ENCODE measurements at regions not wholly inside any gene's neighbourhood (a gene's known extent, or its start where the extent isn't known, plus 50 kb on each side); places are given as distances from the start of the nearest gene placed in this dataset.

GRCh38 chr13:103510007-103510535, 443.9 kb upstream of the SLC10A2 start:
- POLR2A ChIA-PET (ENCODE audit: unreplicated experiment): no interaction called here
- peaks cover 9% of the 10 kb centered on the region for H3K9me3 ChIP-seq (ENCODE audit: control insufficient read depth, insufficient read depth, low read length)
- H3K27me3 ChIP-seq (ENCODE audit: control insufficient read depth, insufficient read depth, low read length): no peaks in the 10 kb centered on the region
- no peak overlapping the region for H3K4ac ChIP-seq (ENCODE audit: low read depth, low read length)
- intact Hi-C loops (cut with micrococcal nuclease): no loop called here
- no peak overlapping the region for H3K4me2 ChIP-seq (ENCODE audit: low read depth, low read length)
- H2AK5ac ChIP-seq (ENCODE audit: low read depth, low read length): no peak overlapping the region
- no peak for TF ChIP-seq RCOR1 (IDR thresholded peaks at IDR 0.05; ENCODE audit: insufficient replicate concordance, low read length)
- TF ChIP-seq SMC3 (IDR thresholded peaks at IDR 0.05; ENCODE audit: low read depth, low read length): no peak
- TF ChIP-seq ELK1 (IDR thresholded peaks at IDR 0.05; ENCODE audit: borderline replicate concordance, low read depth, low read length): no peak
- TF ChIP-seq MXI1 (IDR thresholded peaks at IDR 0.05; ENCODE audit: borderline replicate concordance, low read depth, low read length): no peak
- TF ChIP-seq, protein P1, sequence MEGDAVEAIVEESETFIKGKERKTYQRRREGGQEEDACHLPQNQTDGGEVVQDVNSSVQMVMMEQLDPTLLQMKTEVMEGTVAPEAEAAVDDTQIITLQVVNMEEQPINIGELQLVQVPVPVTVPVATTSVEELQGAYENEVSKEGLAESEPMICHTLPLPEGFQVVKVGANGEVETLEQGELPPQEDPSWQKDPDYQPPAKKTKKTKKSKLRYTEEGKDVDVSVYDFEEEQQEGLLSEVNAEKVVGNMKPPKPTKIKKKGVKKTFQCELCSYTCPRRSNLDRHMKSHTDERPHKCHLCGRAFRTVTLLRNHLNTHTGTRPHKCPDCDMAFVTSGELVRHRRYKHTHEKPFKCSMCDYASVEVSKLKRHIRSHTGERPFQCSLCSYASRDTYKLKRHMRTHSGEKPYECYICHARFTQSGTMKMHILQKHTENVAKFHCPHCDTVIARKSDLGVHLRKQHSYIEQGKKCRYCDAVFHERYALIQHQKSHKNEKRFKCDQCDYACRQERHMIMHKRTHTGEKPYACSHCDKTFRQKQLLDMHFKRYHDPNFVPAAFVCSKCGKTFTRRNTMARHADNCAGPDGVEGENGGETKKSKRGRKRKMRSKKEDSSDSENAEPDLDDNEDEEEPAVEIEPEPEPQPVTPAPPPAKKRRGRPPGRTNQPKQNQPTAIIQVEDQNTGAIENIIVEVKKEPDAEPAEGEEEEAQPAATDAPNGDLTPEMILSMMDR (conservative IDR thresholded peaks at IDR 0.05; ENCODE audit: low read depth, low read length): no peak
- no peak for TF ChIP-seq CEBPB (IDR thresholded peaks at IDR 0.05; ENCODE audit: low read depth, low read length)
- no peak for TF ChIP-seq NFE2L2 (IDR thresholded peaks at IDR 0.05; ENCODE audit: low read depth, low read length)
- no peak for TF ChIP-seq FOS (IDR thresholded peaks at IDR 0.05; ENCODE audit: low read depth, low read length)
- TF ChIP-seq CHD1 (IDR thresholded peaks at IDR 0.05; ENCODE audit: low read depth, low read length): no peak
- TF ChIP-seq, protein P2, sequence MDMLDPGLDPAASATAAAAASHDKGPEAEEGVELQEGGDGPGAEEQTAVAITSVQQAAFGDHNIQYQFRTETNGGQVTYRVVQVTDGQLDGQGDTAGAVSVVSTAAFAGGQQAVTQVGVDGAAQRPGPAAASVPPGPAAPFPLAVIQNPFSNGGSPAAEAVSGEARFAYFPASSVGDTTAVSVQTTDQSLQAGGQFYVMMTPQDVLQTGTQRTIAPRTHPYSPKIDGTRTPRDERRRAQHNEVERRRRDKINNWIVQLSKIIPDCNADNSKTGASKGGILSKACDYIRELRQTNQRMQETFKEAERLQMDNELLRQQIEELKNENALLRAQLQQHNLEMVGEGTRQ (IDR thresholded peaks at IDR 0.05; ENCODE audit: low read depth, low read length): no peak
- no peak for TF ChIP-seq RFX5 (IDR thresholded peaks at IDR 0.05; ENCODE audit: low read depth, low read length)
- no peak for TF ChIP-seq MAZ (IDR thresholded peaks at IDR 0.05; ENCODE audit: borderline replicate concordance, low read depth, low read length)
- TF ChIP-seq MAFK (IDR thresholded peaks at IDR 0.05; ENCODE audit: low read depth, low read length): no peak
- TF ChIP-seq POLR2A (IDR thresholded peaks at IDR 0.05; ENCODE audit: low read depth, low read length): no peak
- TF ChIP-seq BHLHE40 (IDR thresholded peaks at IDR 0.05; ENCODE audit: low read depth, low read length): no peak
- H2BK120ac ChIP-seq (ENCODE audit: low read depth, low read length): no peak overlapping the region
- no peak overlapping the region for H3K4me3 ChIP-seq (ENCODE audit: insufficient read depth, low read depth, low read length)
- in situ Hi-C loops (cut with MboI; ENCODE audit: low sequenced_read_pairs): no loop called here
- no peak overlapping the region for H4K91ac ChIP-seq (ENCODE audit: insufficient read depth, low read depth, low read length)
- no peak overlapping the region for H4K5ac ChIP-seq (ENCODE audit: low read depth, low read length)
- DNase-seq (no peak), ATAC-seq (ENCODE audit: low read depth) (no peak)
- no peak overlapping the region for H3K56ac ChIP-seq (ENCODE audit: extremely low read depth, insufficient read depth, low read length)
- no peaks in the 10 kb centered on the region for H3K79me1 ChIP-seq (ENCODE audit: low read depth in 1 of 2, low read length in 2 of 2)
- no peaks in the 10 kb centered on the region for H4K20me1 ChIP-seq (ENCODE audit: insufficient read depth, low read length)
- no peak overlapping the region for H2BK20ac ChIP-seq (ENCODE audit: low read depth, low read length)
- H3K4me1 ChIP-seq (ENCODE audit: control insufficient read depth, insufficient read depth, low read length): no peaks in the 10 kb centered on the region
- dilution Hi-C loops (cut with HindIII; ENCODE audit: low sequenced_read_pairs, unreplicated experiment): no loop called here
- WGBS, 2 experiments (ENCODE audit: extremely low coverage in 2 of 2, insufficient read length in 1 of 2): no CpG with 5 or more reads among the region's 13 CpGs
- H2AK9ac ChIP-seq (replicated peaks; ENCODE audit: low read depth, low read length, poor library complexity): no peak overlapping the region
- H3K14ac ChIP-seq (replicated peaks; ENCODE audit: low read depth, low read length): no peak overlapping the region
- no peak overlapping the region for H4K8ac ChIP-seq (ENCODE audit: low read depth in 2 of 2, low read length in 2 of 2)
- no peak overlapping the region for H3K27ac ChIP-seq (ENCODE audit: insufficient read depth, low read length)
- no peak overlapping the region for H3K9ac ChIP-seq (ENCODE audit: low read depth, low read length)
- H2BK15ac ChIP-seq (ENCODE audit: low read depth, low read length): no peak overlapping the region
- H2AFZ ChIP-seq (replicated peaks; ENCODE audit: low read length, poor library complexity): no peak overlapping the region
- H3K36me3 ChIP-seq (ENCODE audit: control insufficient read depth, insufficient read depth, low read length): no peaks in the 10 kb centered on the region
- no peak overlapping the region for H3K23ac ChIP-seq (ENCODE audit: low read depth, low read length)
- no peaks in the 10 kb centered on the region for H3K9me1 ChIP-seq (ENCODE audit: insufficient read depth, low read length)
- BruUV-seq (replicated peaks): no TSS peak
- no peak overlapping the region for H3K18ac ChIP-seq (ENCODE audit: low read depth, low read length)
- H2BK5ac ChIP-seq (ENCODE audit: low read depth, low read length, poor library complexity, severe bottlenecking): no peak overlapping the region
- CTCF ChIA-PET: no interaction called here

Measured in IMR-90 (cell line).